Panc1 (cell line): ENCODE measurements at regions not wholly inside any gene's neighbourhood (a gene's known extent, or its start where the extent isn't known, plus 50 kb on each side); places are given as distances from the start of the nearest gene placed in this dataset.

Source experiments
- ATAC-seq: fragments of 200-7000 bp; cut with Tn5 transposase; 2 replicates; pipeline ENCODE4 v1.9.1; 2020; ENCODE audit warnings: mild to moderate bottlenecking, moderate library complexity
- BruUV-seq: library from RNA; stranded (reverse); fragments of 400-500 nt; replicated peaks from 2 replicates; lab custom pipeline; 2021; lab: Mats Ljungman, UMichigan
- CTCF ChIA-PET: fragments of 300-600 bp; sonication (Branson Sonifier 250); formaldehyde crosslinking; loops from one replicate; lab custom pipeline; 2022; ENCODE audit warnings: antibody characterized with exemption; lab: Charles Lee
- POLR2A ChIA-PET: fragments of 300-600 bp; sonication (Branson Sonifier 250); formaldehyde crosslinking; loops from one replicate; lab custom pipeline; 2022; ENCODE audit warnings: antibody characterized with exemption; lab: Charles Lee
- DNase-seq: peaks from one replicate; pipeline ENCODE4 v3.0.0-alpha.2; 2010; ENCODE audit warnings: low read depth, low spot score
- H3K27ac ChIP-seq: 2 replicates; pipeline ENCODE4 v1.5.1; 2011; ENCODE audit warnings: mild to moderate bottlenecking, low read length, inconsistent platforms
- H3K27me3 ChIP-seq: fragments of 200-500 bp; sonication (Bioruptor generic); 2 replicates; pipeline ENCODE4 v1.6.0; 2014; ENCODE audit warnings: low read length, inconsistent platforms; ENCODE audit not compliant: control insufficient read depth, insufficient read depth
- H3K36me3 ChIP-seq: fragments of 200-500 bp; sonication (Bioruptor generic); 2 replicates; pipeline ENCODE4 v1.5.1; 2014; ENCODE audit warnings: inconsistent platforms, mild to moderate bottlenecking, low read length, moderate library complexity; ENCODE audit not compliant: control insufficient read depth, insufficient read depth
- H3K4me1 ChIP-seq: 2 replicates; pipeline ENCODE4 v1.5.1; 2011; ENCODE audit warnings: inconsistent platforms, mild to moderate bottlenecking, low read length, moderate library complexity; ENCODE audit not compliant: control insufficient read depth, insufficient read depth
- H3K4me3 ChIP-seq, 2 experiments: 2 replicates each; pipeline ENCODE4 v1.5.1; 2011 to 2012; ENCODE audit warnings: low read depth in 2 of 2, low read length in 2 of 2, mild to moderate bottlenecking in 2 of 2, inconsistent platforms in 1 of 2, moderate library complexity in 1 of 2
- H3K9me3 ChIP-seq: fragments of 200-500 bp; sonication (Bioruptor generic); 2 replicates; pipeline ENCODE4 v1.5.1; 2014; ENCODE audit warnings: low read depth, mild to moderate bottlenecking, inconsistent platforms, low read length, moderate library complexity; ENCODE audit not compliant: control insufficient read depth, insufficient read depth
- CTCF ChIP-seq: fragments of 450-650 bp; IDR thresholded peaks from 2 replicates; pipeline ENCODE4 v1.5.1; 2017; ENCODE audit warnings: mild to moderate bottlenecking
- POLR2AphosphoS5 ChIP-seq: IDR thresholded peaks from 2 replicates; pipeline ENCODE4 v1.6.1; 2012; ENCODE audit warnings: mild to moderate bottlenecking, low read depth, low read length, moderate library complexity
- REST ChIP-seq, 2 experiments: IDR thresholded peaks; 2 replicates each; pipeline ENCODE4 v1.6.1; 2011 to 2012; ENCODE audit warnings: low read depth in 2 of 2, control low read depth in 1 of 2, low read length in 1 of 2, mild to moderate bottlenecking in 1 of 2, moderate library complexity in 1 of 2; ENCODE audit not compliant: insufficient read depth in 1 of 2
- SIN3A ChIP-seq: IDR thresholded peaks from 2 replicates; pipeline ENCODE4 v1.6.1; 2012; ENCODE audit warnings: low read depth, mild to moderate bottlenecking, low read length, moderate library complexity, borderline replicate concordance; ENCODE audit not compliant: insufficient read depth
- TCF7L2 ChIP-seq: IDR thresholded peaks from 2 replicates; pipeline ENCODE4 v1.6.1; 2011; ENCODE audit warnings: mild to moderate bottlenecking, low read depth, low read length, inconsistent platforms
- in situ Hi-C: cut with HindIII; loops from 2 replicates; pipeline ENCODE4 v1.10.0; 2016; ENCODE audit warnings: low sequenced_read_pairs, low pct_unique_long_range_greater_than_20kb
- intact Hi-C: fragments of 100-400 bp; cut with micrococcal nuclease; formaldehyde crosslinking; loops from one replicate; pipeline ENCODE4 v1.10.0; 2022; ENCODE audit not compliant: unreplicated experiment

GRCh38 chr4:4627906-4628305 lies 86.1 kb upstream of the STX18 start:
- no peaks in the 10 kb centered on the region for H3K4me1 ChIP-seq
- BruUV-seq, result no TSS peak
- in situ Hi-C loops (no loop called here), intact Hi-C loops (no loop called here)
- ChIA-PET CTCF (no interaction called here), POLR2A (no interaction called here)
- no peak for ATAC-seq
- no peak overlapping the region for H3K27ac ChIP-seq
- H3K36me3 ChIP-seq, result no peaks in the 10 kb centered on the region
- TF ChIP-seq REST (IDR thresholded peaks at IDR 0.05; ENCODE audit: insufficient read depth in 1 of 2, low read depth in 2 of 2, low read length in 1 of 2) (no peak), SIN3A (no peak), TCF7L2 (no peak), CTCF (no peak), POLR2AphosphoS5 (no peak)
- no peaks in the 10 kb centered on the region for H3K9me3 ChIP-seq
- no peak for DNase-seq
- no peaks in the 10 kb centered on the region for H3K27me3 ChIP-seq
- no peak overlapping the region for H3K4me3 ChIP-seq

DNA sequence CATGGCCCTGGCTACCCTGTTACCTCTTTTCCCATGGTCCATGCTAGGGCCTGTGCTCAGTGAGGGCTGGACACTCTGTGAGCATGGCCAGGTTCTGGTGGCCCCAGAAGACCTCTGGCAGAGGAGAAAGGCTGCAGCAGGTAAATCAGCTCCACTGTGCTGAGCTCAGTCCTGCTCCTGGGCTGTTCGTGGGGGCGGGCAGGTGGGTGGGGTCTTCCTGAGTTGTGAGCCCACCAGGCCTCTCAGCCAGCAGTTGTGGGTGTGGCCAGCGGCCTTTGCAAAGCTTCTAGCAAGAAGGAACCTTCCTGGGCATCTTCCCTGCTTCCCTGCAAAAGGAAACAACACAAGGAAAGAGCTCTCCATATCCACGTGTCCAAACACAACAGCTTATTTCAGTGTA lies 85.3 kb upstream of the STX18 start:
- Histone ChIP-seq H3K9me3 (no peaks in the 10 kb centered on the region), H3K27ac (no peak overlapping the region), H3K4me1 (no peaks in the 10 kb centered on the region), H3K4me3 (no peak overlapping the region), H3K36me3 (no peaks in the 10 kb centered on the region), H3K27me3 (no peaks in the 10 kb centered on the region)
- CTCF ChIA-PET, result interaction anchor here (0.6 kb wide), 1 partner anchor 197 kb away, joined by 3 read pairs; no protein-coding TSS in a partner anchor
- TF ChIP-seq POLR2AphosphoS5 (no peak), REST (IDR thresholded peaks at IDR 0.05; ENCODE audit: insufficient read depth in 1 of 2, low read depth in 2 of 2, low read length in 1 of 2) (no peak), SIN3A (no peak), TCF7L2 (no peak), CTCF (no peak)
- in situ Hi-C loops, result no loop called here
- POLR2A ChIA-PET, result no interaction called here
- ATAC-seq (no peak), DNase-seq (no peak)
- intact Hi-C loops, result no loop called here
- no TSS peak for BruUV-seq
